Endothelial cell of umbilical vein (primary cell): ENCODE measurements at regions not wholly inside any gene's neighbourhood (a gene's known extent, or its start where the extent isn't known, plus 50 kb on each side); places are given as distances from the start of the nearest gene placed in this dataset.

Experiments
- BruUV-seq: library from RNA; stranded (reverse); fragments of 400-500 nt; replicated peaks from 2 replicates; lab custom pipeline; 2021; lab: Mats Ljungman, UMichigan
- CTCF ChIA-PET: fragments of 300-600, 350-600 bp; sonication (Branson Sonifier 250); formaldehyde crosslinking; loops from one replicate; lab custom pipeline; 2021; ENCODE audit warnings: antibody characterized with exemption, inconsistent platforms; lab: Charles Lee
- POLR2A ChIA-PET: fragments of 300-600, 350-600 bp; sonication (Branson Sonifier 250); formaldehyde crosslinking; loops from one replicate; lab custom pipeline; 2021; ENCODE audit warnings: antibody characterized with exemption, inconsistent platforms; lab: Charles Lee
- DNase-seq: peaks from one replicate; pipeline ENCODE4 v3.0.0-alpha.2; 2011; ENCODE audit warnings: low read depth, low spot score
- FAIRE-seq: peaks from 2 replicates; lab custom pipeline; 2011; peaks lifted over from hg19 to GRCh38; lab: Jason Lieb, UNC
- H2AFZ ChIP-seq: 2 replicates; pipeline ENCODE4 v1.6.0; 2012; ENCODE audit warnings: low read depth, low read length, control low read depth, inconsistent platforms
- H3K27ac ChIP-seq: 2 replicates; pipeline ENCODE4 v1.5.1; 2011; ENCODE audit warnings: low read depth, mild to moderate bottlenecking, control low read depth, low read length, moderate library complexity; ENCODE audit not compliant: insufficient read depth
- H3K27me3 ChIP-seq, 2 experiments: 2 replicates each; pipeline versions ENCODE4 v1.6.0 to v1.6.1; 2011; ENCODE audit warnings: low read length in 2 of 2, mixed read lengths in 1 of 2; ENCODE audit not compliant: control insufficient read depth in 2 of 2, insufficient read depth in 2 of 2
- H3K36me3 ChIP-seq, 2 experiments: 2 replicates in 1 of 2; 3 replicates in 1 of 2; pipeline ENCODE4 v1.5.1; 2011; ENCODE audit warnings: low read length in 2 of 2, mild to moderate bottlenecking in 1 of 2, moderate library complexity in 1 of 2; ENCODE audit not compliant: control insufficient read depth in 2 of 2, insufficient read depth in 2 of 2; ENCODE audit errors: extremely low read depth in 1 of 2
- H3K4me1 ChIP-seq: 3 replicates; pipeline ENCODE4 v1.5.1; 2011; ENCODE audit warnings: mild to moderate bottlenecking, low read length; ENCODE audit not compliant: control insufficient read depth, insufficient read depth; ENCODE audit errors: extremely low read depth
- H3K4me2 ChIP-seq: 2 replicates; pipeline ENCODE4 v1.6.1; 2011; ENCODE audit warnings: low read length, control low read depth, mixed read lengths; ENCODE audit not compliant: insufficient read depth
- H3K4me3 ChIP-seq, 3 experiments: fragments of 200-600 bp in 1 of 3; sonication (generic), shearing (Covaris generic) in 1 of 3; replicated peaks in 1 of 3; 2 replicates each; pipeline ENCODE4 v1.5.1; 2011 to 2016; ENCODE audit warnings: control low read depth in 3 of 3, low read length in 3 of 3, mild to moderate bottlenecking in 2 of 3, inconsistent platforms in 1 of 3, low read depth in 1 of 3, moderate library complexity in 1 of 3; ENCODE audit not compliant: insufficient read depth in 1 of 3
- H3K79me2 ChIP-seq: 2 replicates; pipeline ENCODE4 v1.6.0; 2012; ENCODE audit warnings: low read length, inconsistent platforms; ENCODE audit not compliant: control insufficient read depth, insufficient read depth
- H3K9ac ChIP-seq: replicated peaks from 2 replicates; pipeline ENCODE3; 2011; ENCODE audit warnings: low read length, control low read depth; ENCODE audit not compliant: insufficient read depth; ENCODE audit errors: extremely low read depth
- H3K9me1 ChIP-seq: replicated peaks from 3 replicates; pipeline ENCODE4 v1.6.0; 2011; ENCODE audit warnings: mild to moderate bottlenecking, low read length; ENCODE audit not compliant: control insufficient read depth, insufficient read depth; ENCODE audit errors: extremely low read depth
- H3K9me3 ChIP-seq: replicated peaks from 2 replicates; pipeline ENCODE4 v1.5.1; 2012; ENCODE audit warnings: low read length, inconsistent platforms; ENCODE audit not compliant: control insufficient read depth, insufficient read depth
- H4K20me1 ChIP-seq: replicated peaks from 2 replicates; pipeline ENCODE3; 2011; ENCODE audit warnings: mild to moderate bottlenecking, low read length; ENCODE audit not compliant: control insufficient read depth, insufficient read depth; ENCODE audit errors: extremely low read depth
- FOS ChIP-seq: IDR thresholded peaks from 2 replicates; pipeline ENCODE4 v1.6.1; 2011; ENCODE audit warnings: mild to moderate bottlenecking, low read length, moderate library complexity, borderline replicate concordance; ENCODE audit not compliant: insufficient read depth
- MAX ChIP-seq: IDR thresholded peaks from 2 replicates; pipeline ENCODE4 v1.6.1; 2011; ENCODE audit not compliant: insufficient read depth, insufficient read length
- dilution Hi-C: fragments of 300-500 bp; cut with MboI; formaldehyde crosslinking; loops from one replicate; pipeline ENCODE4 v1.15.0; 2019; ENCODE audit warnings: low sequenced_read_pairs; ENCODE audit not compliant: extremely low pct_ligation_motif_present
- intact Hi-C: fragments of 100-400 bp; cut with micrococcal nuclease; formaldehyde crosslinking; loops from one replicate; pipeline ENCODE4 v1.10.0; 2022

GRCh38 chr3:106048946-106049481 lies 180.2 kb upstream of the CBLB start:
- H2AFZ ChIP-seq = no peak overlapping the region
- dilution Hi-C loops (no loop called here), intact Hi-C loops (no loop called here)
- H3K4me2 ChIP-seq = no peak overlapping the region
- H3K36me3 ChIP-seq = no peaks in the 10 kb centered on the region
- POLR2A ChIA-PET = no interaction called here
- H3K4me3 ChIP-seq = no peak overlapping the region
- no peak overlapping the region for H3K27ac ChIP-seq
- no peaks in the 10 kb centered on the region for H3K9me3 ChIP-seq
- no peak for TF ChIP-seq FOS
- no peak for TF ChIP-seq MAX
- H3K27me3 ChIP-seq = no peaks in the 10 kb centered on the region
- H3K9me1 ChIP-seq = no peaks in the 10 kb centered on the region
- no peaks in the 10 kb centered on the region for H4K20me1 ChIP-seq
- FAIRE-seq (no peak), DNase-seq (no peak)
- CTCF ChIA-PET = interaction anchor here (1.1 kb wide), 1 partner anchor 9 kb away, joined by 3 read pairs; no protein-coding TSS in a partner anchor
- BruUV-seq = no TSS peak
- no peaks in the 10 kb centered on the region for H3K79me2 ChIP-seq
- no peak overlapping the region for H3K9ac ChIP-seq
- no peaks in the 10 kb centered on the region for H3K4me1 ChIP-seq

GRCh38 chr3:106049821-106050220 lies 181.0 kb upstream of the CBLB start:
- Histone ChIP-seq H3K4me3 (no peak overlapping the region), H3K79me2 (no peaks in the 10 kb centered on the region), H3K36me3 (no peaks in the 10 kb centered on the region), H3K9me1 (no peaks in the 10 kb centered on the region), H4K20me1 (no peaks in the 10 kb centered on the region), H3K27ac (no peak overlapping the region), H3K27me3 (no peaks in the 10 kb centered on the region), H3K9ac (no peak overlapping the region), H3K4me1 (no peaks in the 10 kb centered on the region), H2AFZ (no peak overlapping the region), H3K9me3 (no peaks in the 10 kb centered on the region), H3K4me2 (no peak overlapping the region)
- POLR2A ChIA-PET = no interaction called here
- no peak for FAIRE-seq
- intact Hi-C loops = no loop called here
- no peak for DNase-seq
- BruUV-seq = no TSS peak
- dilution Hi-C loops = no loop called here
- CTCF ChIA-PET = interaction anchor here (1.1 kb wide), 1 partner anchor 8 kb away, joined by 3 read pairs; no protein-coding TSS in a partner anchor
- TF ChIP-seq MAX (no peak), FOS (no peak)
